ENCODE measurements at regions not wholly inside any gene's neighbourhood (a gene's known extent, or its start where the extent isn't known, plus 50 kb on each side); places are given as distances from the start of the nearest gene placed in this dataset.
A peak's percentile ranks its signal among the peaks of the same experiment; 100 is the strongest.

GRCh38 chrX:88325634-88326033, 421.4 kb upstream of the CPXCR1 start (continued):
- TF ChIP-seq ZNF609 (CRISPR knock-in tag; IDR thresholded peaks at IDR 0.05; ENCODE audit: borderline replicate concordance) = no peak

GRCh38 chrX:88355252-88355651, 391.8 kb upstream of the CPXCR1 start:
- CTCF ChIA-PET (ENCODE audit: low intra/inter-chr PET ratio, low total read pairs) = no interaction called here
- no peaks in the 10 kb centered on the region for H3K9me3 ChIP-seq (ENCODE audit: low read length)
- H3K27ac ChIP-seq (ENCODE audit: extremely low read length, insufficient read depth, low read length) = no peak overlapping the region
- in situ Hi-C loops (cut with HindIII; ENCODE audit: extremely low pct_ligation_motif_present, low pct_unique_long_range_greater_than_20kb) (no loop called here), intact Hi-C loops (cut with micrococcal nuclease; ENCODE audit: unreplicated experiment) (no loop called here)
- H2AFZ ChIP-seq (ENCODE audit: low read length) = no peak overlapping the region
- no peaks in the 10 kb centered on the region for H3K79me2 ChIP-seq (ENCODE audit: insufficient read depth, low read length)
- DNase-seq (ENCODE audit: low spot score) (peak; percentile 35), ATAC-seq (peak; percentile 89), FAIRE-seq (peak; percentile 81)
- no peak overlapping the region for H3K9ac ChIP-seq (ENCODE audit: insufficient read depth, low read depth, low read length)
- BruUV-seq (replicated peaks) = no TSS peak
- H3K36me3 ChIP-seq (replicated peaks in 1 of 2; ENCODE audit: control insufficient read depth in 1 of 2, insufficient read depth in 2 of 2, low read length in 2 of 2) = no peaks in the 10 kb centered on the region
- H3K4me3 ChIP-seq (replicated peaks in 1 of 3; ENCODE audit: insufficient read depth in 1 of 3, low read depth in 2 of 3, low read length in 3 of 3) = no peak overlapping the region
- TF ChIP-seq SOX6 (IDR thresholded peaks at IDR 0.05) (no peak), SOX6 (CRISPR knock-in tag; IDR thresholded peaks at IDR 0.05) (peak; percentile 29; the same call in 1 of the 2 replicates), GATAD2A (CRISPR knock-in tag; IDR thresholded peaks at IDR 0.05) (0 out of 2 replicates have a peak, but pooled peaks have one; percentile 12), TGIF2 (CRISPR knock-in tag; IDR thresholded peaks at IDR 0.05) (no peak), ZNF383 (CRISPR knock-in tag; IDR thresholded peaks at IDR 0.05; ENCODE audit: borderline replicate concordance) (no peak), KDM6A (CRISPR knock-in tag; IDR thresholded peaks at IDR 0.05; ENCODE audit: low read depth) (no peak), SOX13 (IDR thresholded peaks at IDR 0.05) (no peak), SOX13 (CRISPR knock-in tag; conservative IDR thresholded peaks at IDR 0.05 in 1 of 2, IDR thresholded peaks at IDR 0.05 in 1 of 2) (peak in 1 of 2 experiments; percentile 21; a peak in 1 of 4 replicates), SIX4 (CRISPR knock-in tag; IDR thresholded peaks at IDR 0.05) (peak; percentile 74; the same call in 1 of the 2 replicates), SIX1 (CRISPR knock-in tag; IDR thresholded peaks at IDR 0.05; ENCODE audit: borderline replicate concordance) (peak; percentile 73; the same call in 1 of the 2 replicates), KDM2A (CRISPR knock-in tag; IDR thresholded peaks at IDR 0.05; ENCODE audit: borderline replicate concordance, low read depth) (no peak), HNF4A (CRISPR knock-in tag; IDR thresholded peaks at IDR 0.05) (peak; percentile 42; the same call in 1 of the 2 replicates), PAXIP1 (CRISPR knock-in tag; conservative IDR thresholded peaks at IDR 0.05) (peak; percentile 35), CCAR2 (optimal IDR thresholded peaks at IDR 0.05; ENCODE audit: low read depth, low read length) (no peak), SALL1 (CRISPR knock-in tag; IDR thresholded peaks at IDR 0.05) (peak; percentile 40; the same call in 1 of the 2 replicates), ZNF841 (CRISPR knock-in tag; IDR thresholded peaks at IDR 0.05; ENCODE audit: borderline replicate concordance) (no peak)
- POLR2A ChIA-PET = no interaction called here
- H3K27me3 ChIP-seq (ENCODE audit: control insufficient read depth in 1 of 2, insufficient read depth in 2 of 2, low read length in 2 of 2) = no peaks in the 10 kb centered on the region
- 0% methylated on average over 2 of the region's 2 CpGs for WGBS (ENCODE audit: low lambda C conversion rate)
- no peaks in the 10 kb centered on the region for H4K20me1 ChIP-seq (ENCODE audit: insufficient read depth, low read length)
- peaks cover 13% of the 10 kb centered on the region; the same call in 1 of the 2 replicates for H3K4me1 ChIP-seq (ENCODE audit: insufficient read depth, low read length)
- peak overlapping the region; percentile 27; the same call in 1 of the 2 replicates for H3K4me2 ChIP-seq (ENCODE audit: low read depth, low read length)

Measured in HepG2 (cell line).